HG03025 (cell line): ENCODE measurements at regions not wholly inside any gene's neighbourhood (a gene's known extent, or its start where the extent isn't known, plus 50 kb on each side); places are given as distances from the start of the nearest gene placed in this dataset.

Experiments
- ATAC-seq: cut with Tn5 transposase; IDR thresholded peaks from one replicate; pipeline ENCODE4 v1.9.1; 2021; ENCODE audit warnings: mild to moderate bottlenecking, moderate library complexity; ENCODE audit not compliant: unreplicated experiment, low FRiP score

- no peak for ATAC-seq
Measured at GRCh38 chr6:121499666-121500065, 64.2 kb downstream of the GJA1 start.

- ATAC-seq = no peak
Measured at GRCh38 chr6:121503589-121503991, 68.1 kb downstream of the GJA1 start.

- no peak for ATAC-seq
Measured at GRCh38 chr6:121504227-121504626, 68.8 kb downstream of the GJA1 start.

GRCh38 chr6:121505284-121505683 is 69.8 kb downstream of the GJA1 start:
- no peak for ATAC-seq

- ATAC-seq = no peak
Measured at GRCh38 chr6:121506761-121507754, 71.6 kb downstream of the GJA1 start.

GRCh38 chr6:121510568-121511177 is 75.2 kb downstream of the GJA1 start:
- ATAC-seq = no peak

- no peak for ATAC-seq
Measured at GRCh38 chr6:121515630-121516265, 80.3 kb downstream of the GJA1 start.

- ATAC-seq = no peak
Measured at GRCh38 chr6:121516331-121516730, 80.9 kb downstream of the GJA1 start.

GRCh38 chr6:121520337-121521163 is 85.1 kb downstream of the GJA1 start:
- ATAC-seq = no peak

GRCh38 chr6:121521164-121521555 is 85.7 kb downstream of the GJA1 start:
- ATAC-seq = no peak

- no peak for ATAC-seq
Measured at GRCh38 chr6:121522265-121522664, 86.8 kb downstream of the GJA1 start.

- no peak for ATAC-seq
Measured at GRCh38 chr6:121522771-121523386, 87.4 kb downstream of the GJA1 start.

GRCh38 chr6:121523628-121524027 is 88.2 kb downstream of the GJA1 start:
- ATAC-seq = no peak

- no peak for ATAC-seq
Measured at GRCh38 chr6:121526282-121526681, 90.8 kb downstream of the GJA1 start.

- no peak for ATAC-seq
Measured at GRCh38 chr6:121531658-121532169, 96.3 kb downstream of the GJA1 start.

GRCh38 chr6:121533321-121533841 is 97.9 kb downstream of the GJA1 start:
- ATAC-seq = no peak

GRCh38 chr6:121535777-121536176 is 100.3 kb downstream of the GJA1 start:
- ATAC-seq = no peak

GRCh38 chr6:121536345-121536744 is 100.9 kb downstream of the GJA1 start:
- ATAC-seq = no peak

GRCh38 chr6:121539439-121539838 is 104.0 kb downstream of the GJA1 start:
- no peak for ATAC-seq

- no peak for ATAC-seq
Measured at GRCh38 chr6:121540210-121540609, 104.8 kb downstream of the GJA1 start.
